ENCODE measurements at regions not wholly inside any gene's neighbourhood (a gene's known extent, or its start where the extent isn't known, plus 50 kb on each side); places are given as distances from the start of the nearest gene placed in this dataset.

DNA sequence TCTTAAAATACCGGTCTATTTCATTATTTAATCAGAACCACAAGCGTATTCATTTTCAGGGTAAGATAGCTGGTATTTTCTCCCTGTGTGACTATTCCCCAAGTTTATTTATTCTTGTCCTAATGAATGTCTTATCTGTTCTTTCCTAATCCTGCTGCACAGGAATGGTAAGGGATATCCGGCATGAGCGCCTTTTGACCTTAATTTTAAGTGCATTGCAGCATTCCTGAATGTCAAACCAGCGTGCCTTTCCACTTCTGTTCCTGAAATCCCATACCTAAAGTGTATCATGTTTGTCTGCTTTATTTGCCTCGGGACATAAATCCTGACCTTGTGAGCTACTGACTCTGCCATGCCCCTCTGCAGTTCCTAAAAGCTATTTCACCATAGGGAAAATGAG is 1713.2 kb upstream of the FLRT2 start:
- TF ChIP-seq EZH2phosphoT487 (IDR thresholded peaks at IDR 0.05; ENCODE audit: low read depth, severe bottlenecking, unreplicated experiment) (no peak), EZH2 (IDR thresholded peaks at IDR 0.05; ENCODE audit: borderline replicate concordance) (no peak)
- TF ChIP-seq, protein P1, sequence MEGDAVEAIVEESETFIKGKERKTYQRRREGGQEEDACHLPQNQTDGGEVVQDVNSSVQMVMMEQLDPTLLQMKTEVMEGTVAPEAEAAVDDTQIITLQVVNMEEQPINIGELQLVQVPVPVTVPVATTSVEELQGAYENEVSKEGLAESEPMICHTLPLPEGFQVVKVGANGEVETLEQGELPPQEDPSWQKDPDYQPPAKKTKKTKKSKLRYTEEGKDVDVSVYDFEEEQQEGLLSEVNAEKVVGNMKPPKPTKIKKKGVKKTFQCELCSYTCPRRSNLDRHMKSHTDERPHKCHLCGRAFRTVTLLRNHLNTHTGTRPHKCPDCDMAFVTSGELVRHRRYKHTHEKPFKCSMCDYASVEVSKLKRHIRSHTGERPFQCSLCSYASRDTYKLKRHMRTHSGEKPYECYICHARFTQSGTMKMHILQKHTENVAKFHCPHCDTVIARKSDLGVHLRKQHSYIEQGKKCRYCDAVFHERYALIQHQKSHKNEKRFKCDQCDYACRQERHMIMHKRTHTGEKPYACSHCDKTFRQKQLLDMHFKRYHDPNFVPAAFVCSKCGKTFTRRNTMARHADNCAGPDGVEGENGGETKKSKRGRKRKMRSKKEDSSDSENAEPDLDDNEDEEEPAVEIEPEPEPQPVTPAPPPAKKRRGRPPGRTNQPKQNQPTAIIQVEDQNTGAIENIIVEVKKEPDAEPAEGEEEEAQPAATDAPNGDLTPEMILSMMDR (IDR thresholded peaks at IDR 0.05; ENCODE audit: poor library complexity) = no peak
- no peak overlapping the region for H3K27ac ChIP-seq
- H3K4me3 ChIP-seq = no peak overlapping the region
- H3K36me3 ChIP-seq (replicated peaks; ENCODE audit: insufficient read depth, low read depth) = no peaks in the 10 kb centered on the region
- DNase-seq (ENCODE audit: low spot score) = peak; percentile 4
- H3K79me2 ChIP-seq = no peaks in the 10 kb centered on the region
- H4K20me1 ChIP-seq (ENCODE audit: insufficient read depth, poor library complexity, severe bottlenecking) = no peaks in the 10 kb centered on the region
- H3K27me3 ChIP-seq = no peaks in the 10 kb centered on the region
- no peak overlapping the region for H2AFZ ChIP-seq
- peak overlapping the region; percentile 35 for H3K4me2 ChIP-seq
- H3K9me3 ChIP-seq (ENCODE audit: low read depth) = no peaks in the 10 kb centered on the region
- H3K9me2 ChIP-seq (replicated peaks; ENCODE audit: insufficient read depth) = no peaks in the 10 kb centered on the region
- WGBS (ENCODE audit: low lambda C conversion rate, missing lambda C conversion rate) = 7% methylated on average over 6 of the region's 6 CpGs
- no peaks in the 10 kb centered on the region for H3K4me1 ChIP-seq (ENCODE audit: insufficient read depth)

GRCh38 chr14:83825843-83826242 is 1704.1 kb upstream of the FLRT2 start:
- H2AFZ ChIP-seq = no peak overlapping the region
- no peaks in the 10 kb centered on the region for H3K79me2 ChIP-seq
- H3K9me3 ChIP-seq (ENCODE audit: low read depth) = no peaks in the 10 kb centered on the region
- no peaks in the 10 kb centered on the region for H3K9me2 ChIP-seq (replicated peaks; ENCODE audit: insufficient read depth)
- H3K27me3 ChIP-seq = no peaks in the 10 kb centered on the region
- H4K20me1 ChIP-seq (ENCODE audit: insufficient read depth, poor library complexity, severe bottlenecking) = no peaks in the 10 kb centered on the region
- no peak overlapping the region for H3K27ac ChIP-seq
- TF ChIP-seq EZH2 (IDR thresholded peaks at IDR 0.05; ENCODE audit: borderline replicate concordance) (no peak), EZH2phosphoT487 (IDR thresholded peaks at IDR 0.05; ENCODE audit: low read depth, severe bottlenecking, unreplicated experiment) (no peak)
- TF ChIP-seq, protein P1 (IDR thresholded peaks at IDR 0.05; ENCODE audit: poor library complexity) = no peak
- no peak overlapping the region for H3K4me2 ChIP-seq
- no peaks in the 10 kb centered on the region for H3K4me1 ChIP-seq (ENCODE audit: insufficient read depth)
- WGBS (ENCODE audit: low lambda C conversion rate, missing lambda C conversion rate) = 56% methylated on average over 3 of the region's 3 CpGs
- no peak overlapping the region for H3K4me3 ChIP-seq
- DNase-seq (ENCODE audit: low spot score) = no peak
- no peaks in the 10 kb centered on the region for H3K36me3 ChIP-seq (replicated peaks; ENCODE audit: insufficient read depth, low read depth)

DNA sequence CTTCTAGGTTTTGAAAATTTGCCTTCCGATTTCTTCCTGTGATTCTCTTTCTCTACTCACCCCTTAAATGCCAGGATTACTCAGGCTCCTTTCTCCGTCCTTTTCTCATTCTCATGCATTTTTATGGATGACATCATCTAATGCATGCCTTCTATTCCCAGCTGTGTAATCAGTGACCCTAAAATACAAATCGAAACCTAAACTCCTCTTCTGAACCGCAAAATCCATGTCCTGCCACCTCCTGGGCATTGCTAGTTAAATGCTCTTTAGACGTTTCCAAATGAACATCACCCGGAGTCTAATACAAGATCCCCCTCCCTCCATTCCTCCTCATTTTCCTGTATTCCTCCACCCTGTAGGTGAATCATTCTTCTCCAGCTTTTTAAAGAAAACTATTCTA is 1703.1 kb upstream of the FLRT2 start:
- no peak overlapping the region for H2AFZ ChIP-seq
- H3K4me1 ChIP-seq (ENCODE audit: insufficient read depth) = no peaks in the 10 kb centered on the region
- no peak overlapping the region for H3K4me2 ChIP-seq
- no peak overlapping the region for H3K27ac ChIP-seq
- no peaks in the 10 kb centered on the region for H3K9me3 ChIP-seq (ENCODE audit: low read depth)
- WGBS (ENCODE audit: low lambda C conversion rate, missing lambda C conversion rate) = 83% methylated on average over 6 of the region's 6 CpGs
- no peaks in the 10 kb centered on the region for H3K9me2 ChIP-seq (replicated peaks; ENCODE audit: insufficient read depth)
- H4K20me1 ChIP-seq (ENCODE audit: insufficient read depth, poor library complexity, severe bottlenecking) = no peaks in the 10 kb centered on the region
- H3K36me3 ChIP-seq (replicated peaks; ENCODE audit: insufficient read depth, low read depth) = no peaks in the 10 kb centered on the region
- H3K27me3 ChIP-seq = no peaks in the 10 kb centered on the region
- H3K79me2 ChIP-seq = no peaks in the 10 kb centered on the region
- no peak for TF ChIP-seq EZH2phosphoT487 (IDR thresholded peaks at IDR 0.05; ENCODE audit: low read depth, severe bottlenecking, unreplicated experiment)
- TF ChIP-seq EZH2 (IDR thresholded peaks at IDR 0.05; ENCODE audit: borderline replicate concordance) = no peak
- TF ChIP-seq, protein P1 (IDR thresholded peaks at IDR 0.05; ENCODE audit: poor library complexity) = no peak
- DNase-seq (ENCODE audit: low spot score) = no peak
- H3K4me3 ChIP-seq = no peak overlapping the region

GRCh38 chr14:83827383-83827782 is 1702.6 kb upstream of the FLRT2 start:
- Histone ChIP-seq H3K4me3 (no peak overlapping the region), H3K27ac (no peak overlapping the region), H3K27me3 (no peaks in the 10 kb centered on the region), H3K4me1 (ENCODE audit: insufficient read depth) (no peaks in the 10 kb centered on the region), H3K79me2 (no peaks in the 10 kb centered on the region), H2AFZ (no peak overlapping the region), H4K20me1 (ENCODE audit: insufficient read depth, poor library complexity, severe bottlenecking) (no peaks in the 10 kb centered on the region), H3K4me2 (no peak overlapping the region), H3K36me3 (replicated peaks; ENCODE audit: insufficient read depth, low read depth) (no peaks in the 10 kb centered on the region), H3K9me2 (replicated peaks; ENCODE audit: insufficient read depth) (no peaks in the 10 kb centered on the region), H3K9me3 (ENCODE audit: low read depth) (no peaks in the 10 kb centered on the region)
- DNase-seq (ENCODE audit: low spot score) = no peak
- 70% methylated on average over 3 of the region's 3 CpGs for WGBS (ENCODE audit: low lambda C conversion rate, missing lambda C conversion rate)
- TF ChIP-seq, protein P1 (IDR thresholded peaks at IDR 0.05; ENCODE audit: poor library complexity) = no peak
- TF ChIP-seq EZH2phosphoT487 (IDR thresholded peaks at IDR 0.05; ENCODE audit: low read depth, severe bottlenecking, unreplicated experiment) (no peak), EZH2 (IDR thresholded peaks at IDR 0.05; ENCODE audit: borderline replicate concordance) (no peak)
